ENCODE measurements at regions not wholly inside any gene's neighbourhood (a gene's known extent, or its start where the extent isn't known, plus 50 kb on each side); places are given as distances from the start of the nearest gene placed in this dataset.

DNA sequence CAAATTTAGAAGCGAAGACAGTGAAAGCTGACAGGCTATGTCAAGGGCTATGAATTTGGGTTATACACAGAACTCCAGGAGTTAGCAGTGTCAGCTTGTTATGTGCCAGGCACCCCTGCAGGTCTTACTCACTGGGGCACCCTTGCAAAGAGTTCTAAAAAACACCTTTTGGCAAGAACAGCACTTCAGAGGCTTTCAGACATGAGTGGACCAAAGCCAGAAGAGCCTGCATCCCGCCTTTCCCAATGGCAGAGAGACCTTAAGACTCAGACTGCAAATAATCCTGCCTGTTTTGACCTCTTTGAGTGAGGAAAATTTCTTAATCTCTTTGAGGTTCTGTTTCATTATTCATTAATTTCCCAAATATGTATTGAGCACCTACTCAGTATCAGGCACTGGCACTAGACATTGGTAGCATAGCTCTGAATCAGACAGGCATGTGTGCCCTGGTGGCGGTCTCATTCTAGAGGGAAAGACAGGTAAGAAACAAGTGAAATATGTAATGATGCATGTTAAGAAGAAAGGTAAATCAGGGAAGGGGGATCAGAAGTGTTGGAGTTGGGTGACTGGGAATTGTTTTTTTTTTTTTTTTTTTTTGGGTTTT lies 280.0 kb downstream of the KBTBD8 start:
- intact Hi-C loops (cut with DNase I): loop anchor here (2.0 kb wide), 1 partner anchor 59 kb away; no protein-coding TSS in a partner anchor
- DNase-seq: no peak

DNA sequence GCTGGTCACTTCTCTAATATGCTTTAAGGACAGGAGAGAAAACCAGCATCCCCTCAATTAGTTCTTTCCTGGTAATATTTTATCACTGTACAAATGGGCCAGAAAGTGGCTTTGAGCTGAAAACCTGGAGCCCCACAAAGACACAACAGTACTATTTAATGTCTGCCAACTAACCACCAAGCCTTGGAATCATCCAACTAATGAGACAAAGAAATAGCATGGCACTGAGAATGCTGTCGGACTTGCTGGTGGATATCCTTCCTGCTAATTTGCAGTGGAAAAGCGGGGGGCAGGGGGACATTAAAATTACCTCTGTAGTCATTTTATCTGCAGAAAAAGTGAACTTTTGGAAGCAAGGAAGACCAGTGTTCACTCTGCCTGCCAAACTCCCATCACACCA lies 288.5 kb downstream of the KBTBD8 start:
- intact Hi-C loops (cut with DNase I): no loop called here

DNA sequence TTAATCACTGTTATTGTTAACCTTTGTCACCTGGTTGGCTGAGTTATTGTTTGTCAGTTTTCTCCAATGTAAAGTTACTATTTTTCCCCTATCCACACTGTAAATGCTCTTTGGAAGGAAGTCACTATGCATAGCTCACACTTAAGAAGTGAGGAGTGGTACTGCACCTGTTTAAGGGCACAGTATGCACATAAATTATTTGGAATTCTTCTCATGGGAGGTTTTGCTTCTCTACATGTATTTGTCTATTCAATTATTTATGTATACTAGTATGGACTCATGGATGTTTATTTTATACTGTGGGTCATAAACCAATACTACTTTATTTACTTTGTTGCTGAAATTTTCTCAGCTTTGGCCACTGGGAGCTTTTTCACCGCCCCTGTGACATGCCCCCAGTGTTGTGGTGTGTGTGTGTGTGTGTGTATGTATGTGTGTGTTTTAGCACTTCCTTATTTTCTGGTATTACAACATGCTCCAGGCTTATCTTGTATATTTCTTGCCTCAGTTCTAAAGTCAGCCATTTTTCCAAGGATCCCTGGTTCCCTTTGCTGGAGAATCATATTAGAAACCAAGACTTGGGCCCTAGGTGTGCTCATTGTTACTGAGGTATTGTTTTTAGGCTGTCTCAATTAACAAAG lies 290.5 kb downstream of the KBTBD8 start:
- no peak for DNase-seq

More for the DNA sequence above, 288.5 kb downstream of the KBTBD8 start:
- DNase-seq: no peak

DNA sequence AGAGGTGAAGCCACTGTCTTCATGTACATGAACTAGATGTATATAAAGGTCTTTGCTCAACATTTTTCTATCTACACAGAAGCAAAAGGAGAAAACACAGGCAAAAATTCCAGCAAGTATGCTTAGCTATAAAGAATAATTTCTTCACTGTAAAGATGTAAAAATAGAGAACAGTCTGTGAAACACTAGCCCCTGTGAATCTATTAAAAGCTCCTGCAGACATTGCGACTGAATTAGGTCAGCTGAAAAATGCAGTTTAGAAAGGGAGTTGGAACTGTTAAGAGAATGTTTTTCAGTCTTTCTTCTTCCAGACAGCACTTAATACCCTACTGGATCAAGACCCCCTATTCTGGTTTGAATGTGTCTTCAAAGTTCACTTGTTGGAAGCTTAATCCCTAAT lies 291.5 kb downstream of the KBTBD8 start:
- intact Hi-C loops (cut with DNase I): no loop called here
- no peak for DNase-seq

More for the DNA sequence above, 290.5 kb downstream of the KBTBD8 start:
- intact Hi-C loops (cut with DNase I): no loop called here

DNA sequence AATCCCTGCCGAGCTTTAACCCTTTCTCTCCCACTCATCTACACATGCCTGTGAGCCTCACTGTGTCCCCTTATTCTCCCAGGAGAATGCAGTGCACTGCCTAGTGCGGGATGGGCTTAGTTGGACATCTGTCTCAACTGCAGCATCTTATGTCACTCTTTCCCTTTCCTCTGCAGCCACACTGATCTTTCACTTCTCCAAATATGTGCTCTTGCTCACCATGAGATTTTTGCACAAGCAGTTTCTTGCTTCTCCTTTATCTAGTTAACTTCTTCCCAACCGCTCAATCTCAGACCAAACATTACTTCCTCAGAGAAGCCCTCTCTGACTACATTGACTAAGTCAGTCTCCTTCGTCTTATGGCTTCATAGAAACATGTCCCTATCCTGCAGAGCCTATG lies 292.3 kb downstream of the KBTBD8 start:
- no peak for DNase-seq

DNA sequence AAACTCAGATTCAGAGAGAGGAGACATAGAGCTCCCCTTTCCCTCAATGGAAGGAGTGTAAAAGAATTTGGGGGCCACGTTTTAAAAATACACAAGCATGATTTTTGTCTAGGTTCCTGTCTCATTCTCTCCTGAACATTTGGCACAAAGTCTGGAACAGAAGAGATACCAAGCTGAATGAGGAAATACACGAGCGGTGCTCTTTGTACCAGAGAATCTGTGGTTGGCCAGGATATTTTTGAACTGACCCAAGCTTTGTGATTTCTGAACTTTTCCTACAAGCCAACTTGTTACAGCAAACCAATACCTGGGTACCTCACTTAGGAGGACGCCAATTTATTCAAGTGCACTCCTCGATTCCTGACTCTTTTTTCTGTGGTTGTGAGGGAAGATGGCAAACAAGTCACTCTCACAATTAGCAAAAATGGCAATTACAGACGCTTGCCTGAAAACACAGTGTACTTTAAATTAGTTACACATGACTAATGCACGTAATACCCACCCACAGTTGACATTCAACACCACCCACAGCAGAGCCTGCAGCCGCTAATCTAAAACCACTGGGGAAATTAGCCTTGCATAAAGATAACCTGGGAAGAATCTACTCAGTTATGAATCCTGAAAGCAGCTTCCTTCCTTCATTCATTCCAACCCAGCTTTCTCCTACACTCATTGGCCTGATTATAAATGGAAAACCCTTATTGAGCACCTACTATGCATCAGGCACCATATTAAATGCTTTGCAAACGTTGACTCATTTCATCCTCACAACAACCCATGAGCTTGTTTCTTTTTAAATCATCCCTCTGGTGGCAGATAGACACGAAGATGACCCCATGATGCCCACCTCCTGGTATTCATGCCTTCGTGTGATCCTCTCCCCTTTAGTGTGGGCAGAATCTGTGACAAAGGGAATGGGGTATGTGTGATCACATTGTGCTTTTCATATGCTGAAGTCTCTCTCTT lies 293.5 kb downstream of the KBTBD8 start:
- DNase-seq: no peak
- intact Hi-C loops (cut with DNase I): no loop called here

More for the DNA sequence above, 292.3 kb downstream of the KBTBD8 start:
- intact Hi-C loops (cut with DNase I): no loop called here

DNA sequence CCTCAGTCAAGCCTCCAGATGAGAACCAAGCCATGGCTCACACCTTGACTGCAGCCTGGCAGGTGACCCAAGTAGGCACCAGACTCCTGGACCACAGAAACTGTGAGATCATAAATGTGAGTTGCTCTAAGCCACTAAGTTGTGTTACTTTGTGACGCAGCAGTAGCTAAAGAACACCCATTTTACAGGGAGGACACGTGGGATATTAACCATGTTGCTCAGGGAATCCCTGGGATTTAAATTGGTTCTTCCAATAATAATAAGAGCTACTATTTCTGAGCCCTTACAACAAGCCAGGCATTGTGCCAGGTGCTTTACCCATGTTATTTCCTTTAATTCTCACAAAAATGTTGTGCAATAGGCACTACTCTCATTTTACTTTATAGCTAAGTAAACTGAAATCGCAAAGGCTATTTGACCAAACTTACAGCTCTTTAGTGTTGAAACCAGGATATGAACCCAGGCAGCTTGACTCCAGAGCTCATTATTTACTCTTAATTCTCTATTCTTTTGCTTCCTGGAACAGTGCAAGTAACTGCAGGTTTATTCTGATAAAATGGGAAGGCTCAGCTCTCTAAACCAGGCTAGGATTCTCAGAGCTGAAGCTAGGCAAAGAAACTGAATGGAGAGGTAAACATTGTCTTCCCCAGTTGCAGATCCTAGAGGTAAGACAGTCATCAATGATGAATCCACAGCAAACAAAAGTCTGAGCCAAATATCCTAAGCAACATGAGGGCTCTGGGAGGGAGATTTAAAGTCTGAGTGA lies 294.4 kb downstream of the KBTBD8 start:
- intact Hi-C loops (cut with DNase I): no loop called here
- DNase-seq: no peak

DNA sequence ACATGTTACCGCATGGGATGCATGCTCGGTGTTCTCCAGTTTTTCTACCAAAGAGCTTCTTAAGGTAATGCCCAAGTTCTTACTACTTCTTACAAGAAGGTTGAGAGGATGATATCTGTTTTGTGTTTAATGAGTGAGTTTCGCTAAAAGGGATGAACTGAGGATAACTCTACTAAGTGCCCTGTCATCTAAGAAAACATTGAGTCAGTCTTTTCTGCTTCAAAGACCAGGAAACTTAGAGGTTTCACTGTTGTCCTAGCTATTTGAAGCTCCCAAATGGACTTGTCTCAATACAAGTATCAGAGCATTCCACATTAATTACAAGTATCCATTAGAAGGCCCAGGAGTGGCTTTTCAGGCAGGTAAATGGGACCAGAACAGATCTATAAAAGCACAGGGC lies 296.2 kb downstream of the KBTBD8 start:
- no peak for DNase-seq
- intact Hi-C loops (cut with DNase I): no loop called here

DNA sequence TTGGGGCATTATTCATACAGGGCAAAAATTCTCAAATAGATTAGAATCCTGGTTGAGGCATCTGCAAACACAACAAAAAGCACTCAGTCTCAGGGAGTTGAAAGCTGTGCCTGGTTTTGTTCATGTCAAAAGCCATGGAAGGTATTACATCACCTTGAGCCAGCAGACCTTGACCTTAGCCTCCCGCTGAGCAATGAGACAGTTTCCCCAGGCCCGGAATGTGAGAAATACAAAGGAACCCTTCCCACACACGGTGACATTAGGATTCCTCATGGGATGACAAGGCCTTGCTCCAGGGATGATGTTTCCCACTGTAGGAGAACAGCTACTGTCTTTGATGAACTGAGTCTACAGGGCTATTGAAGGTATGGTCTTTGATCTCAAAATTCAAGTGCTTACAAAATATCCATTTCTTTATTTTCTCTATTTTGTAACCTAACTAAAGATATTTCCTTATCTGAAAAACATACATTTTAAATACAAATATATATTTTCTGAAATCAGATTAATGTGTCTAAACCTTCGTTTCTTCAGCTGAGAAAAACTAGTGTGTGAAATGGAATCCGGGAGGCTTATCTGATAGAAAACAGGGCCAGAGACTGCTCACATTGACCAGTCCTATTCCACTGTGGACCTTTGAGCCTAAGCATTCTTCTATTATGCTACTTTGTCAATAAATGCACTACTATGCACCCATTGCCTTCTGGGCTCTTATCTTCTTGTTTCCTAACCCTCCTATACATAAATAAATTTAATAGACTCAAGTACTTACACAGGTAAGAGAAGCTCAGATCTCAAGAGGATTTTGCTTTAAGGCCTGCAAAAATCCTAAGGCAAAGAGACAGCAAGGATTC lies 298.2 kb downstream of the KBTBD8 start:
- intact Hi-C loops (cut with DNase I): no loop called here
- no peak for DNase-seq

DNA sequence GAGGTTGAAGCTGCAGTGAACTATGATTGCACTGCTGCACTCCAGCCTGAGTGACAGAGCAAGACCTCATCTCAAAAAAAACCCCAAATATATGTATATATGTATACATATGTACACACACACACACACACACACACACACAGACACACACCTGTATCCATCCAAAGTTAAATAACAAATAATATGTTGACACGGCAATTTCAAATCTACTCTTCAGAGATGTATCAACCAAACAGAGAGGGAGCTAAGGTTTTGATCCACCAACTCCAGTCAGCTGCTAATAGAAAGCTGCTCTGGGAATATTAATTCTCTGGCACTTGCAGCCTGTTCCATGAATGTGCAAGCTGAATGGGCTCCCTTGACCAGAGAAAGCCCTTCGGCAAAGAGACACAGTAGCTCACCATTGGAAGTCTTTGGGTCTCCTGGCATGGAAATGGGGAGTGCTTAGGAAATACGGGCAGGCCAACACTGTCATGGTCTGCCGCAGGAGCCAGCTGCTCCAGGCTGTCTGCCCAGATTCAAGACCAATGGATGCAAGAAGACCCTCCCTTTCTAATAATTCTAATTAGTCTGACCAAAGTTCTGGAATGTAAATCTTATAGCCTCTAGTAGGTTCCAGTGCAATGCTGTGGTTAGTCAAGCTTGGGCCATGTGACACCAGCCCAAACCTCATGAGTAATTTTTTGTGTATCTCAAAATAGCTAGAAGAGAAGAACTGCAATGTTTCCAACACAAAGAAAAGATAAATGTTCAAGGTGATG lies 299.8 kb downstream of the KBTBD8 start:
- intact Hi-C loops (cut with DNase I): no loop called here
- DNase-seq: no peak

DNA sequence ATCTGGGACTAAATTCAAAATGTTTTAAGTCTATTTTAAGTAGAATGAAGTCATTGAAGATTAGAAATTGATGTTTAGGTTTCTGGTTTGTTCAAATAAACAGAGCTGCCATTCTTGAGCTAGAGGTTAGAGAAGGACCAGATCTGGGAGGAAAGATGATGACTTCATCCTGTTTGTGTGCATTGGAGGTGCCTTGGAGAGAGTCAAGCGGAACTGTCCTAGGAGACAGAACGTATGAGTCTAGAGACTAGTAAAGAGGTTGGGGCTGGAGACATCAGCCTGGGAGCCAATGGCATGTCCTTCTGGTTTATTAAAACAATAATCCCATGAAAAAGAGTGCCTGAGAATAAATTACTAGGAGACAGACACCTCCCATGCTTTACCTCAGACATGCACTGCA lies 303.4 kb downstream of the KBTBD8 start:
- intact Hi-C loops (cut with DNase I): no loop called here
- no peak for DNase-seq

DNA sequence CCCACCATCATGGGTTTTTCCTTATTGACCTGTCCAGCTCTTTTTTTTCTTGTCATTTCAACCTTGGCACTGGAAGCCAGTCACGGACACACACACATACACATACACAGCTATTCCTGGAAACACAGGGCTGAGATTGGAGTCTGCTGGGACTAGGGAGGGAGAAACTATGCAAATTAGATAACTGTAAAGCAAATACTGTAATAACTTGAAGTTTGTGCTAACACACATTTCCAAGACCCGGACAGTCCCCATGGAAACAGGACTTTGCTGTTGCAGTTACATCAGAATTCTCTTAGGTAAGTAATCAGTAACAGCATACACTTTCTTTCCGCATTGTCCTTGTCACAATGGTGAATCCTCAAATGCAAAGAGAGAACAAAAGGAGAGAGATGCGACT lies 304.4 kb downstream of the KBTBD8 start:
- intact Hi-C loops (cut with DNase I): no loop called here
- no peak for DNase-seq

DNA sequence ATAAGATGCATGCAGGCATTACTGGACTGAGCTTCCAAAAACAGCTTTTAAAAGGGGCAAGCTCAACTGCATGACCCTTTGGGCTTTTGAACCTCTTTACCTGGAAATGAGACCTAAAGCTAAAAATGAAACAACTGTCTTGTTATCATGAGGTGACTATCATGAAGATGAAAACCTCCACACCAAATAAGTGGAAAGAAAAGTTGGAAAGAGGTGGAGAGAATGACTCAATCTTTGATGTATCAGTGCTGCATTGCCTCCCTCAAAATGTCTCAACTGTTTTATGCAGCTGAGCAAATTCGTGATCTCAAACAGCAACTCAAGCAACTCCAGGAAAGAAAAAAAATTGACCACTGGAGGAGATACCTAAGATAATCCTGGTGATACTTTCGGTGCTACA lies 307.1 kb downstream of the KBTBD8 start:
- DNase-seq: no peak
- intact Hi-C loops (cut with DNase I): no loop called here

DNA sequence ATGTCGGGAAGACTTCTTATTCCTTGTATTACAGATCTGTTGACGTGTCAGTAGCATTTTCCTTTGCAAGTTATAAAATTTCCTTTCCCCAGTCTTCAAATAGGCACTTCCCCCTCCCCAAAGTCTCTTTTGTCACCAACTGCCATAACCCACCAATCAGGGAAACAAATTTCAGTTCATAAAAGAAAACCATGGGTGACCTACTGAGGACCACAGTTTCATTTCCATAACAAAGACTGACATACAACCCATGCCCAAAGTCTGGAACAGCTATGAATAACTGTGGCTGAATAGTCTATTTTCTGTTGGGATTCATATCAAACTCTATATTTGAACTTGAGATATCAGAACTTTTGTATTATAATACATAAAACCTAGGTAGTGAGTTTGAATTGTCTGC lies 307.8 kb downstream of the KBTBD8 start:
- intact Hi-C loops (cut with DNase I): no loop called here

DNA sequence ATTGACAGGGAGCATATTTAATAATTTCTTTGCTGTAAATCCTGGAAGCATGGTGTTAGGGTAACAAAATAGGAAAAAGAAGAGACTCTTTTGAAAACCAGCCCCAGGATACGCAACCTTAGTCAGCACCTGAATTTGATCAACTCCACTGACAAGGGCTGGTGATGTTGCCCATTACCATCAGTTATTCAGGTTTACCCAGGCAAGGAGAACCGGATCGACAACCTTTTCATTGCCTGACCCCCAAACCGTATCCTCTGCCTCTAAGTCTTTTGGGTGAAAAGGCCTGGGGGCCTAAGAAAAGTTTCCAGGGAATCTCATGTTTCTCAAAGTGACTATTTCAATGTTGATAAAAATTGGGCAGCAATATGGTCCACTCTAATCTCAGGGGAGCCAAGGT lies 313.3 kb downstream of the KBTBD8 start:
- intact Hi-C loops (cut with DNase I): no loop called here
- no peak for DNase-seq

More for the DNA sequence above, 307.8 kb downstream of the KBTBD8 start:
- no peak for DNase-seq

DNA sequence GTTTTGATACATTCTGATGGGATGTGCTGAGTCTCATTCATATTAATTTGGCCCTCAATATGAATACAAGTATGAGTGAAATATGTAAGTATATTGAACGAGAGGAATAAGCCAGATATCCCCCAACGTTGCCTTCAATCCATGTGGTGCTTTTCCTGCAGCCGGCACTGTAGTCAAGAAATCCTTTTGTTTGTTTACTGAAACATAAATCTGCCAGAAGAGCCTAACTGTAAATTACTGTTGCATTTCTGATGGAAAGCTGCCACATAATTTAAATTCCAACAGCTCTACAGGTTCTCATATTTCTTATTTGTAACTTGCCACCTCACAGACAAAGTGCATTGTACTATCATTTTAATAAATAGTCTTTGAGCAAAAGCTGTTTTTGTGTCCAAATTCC lies 314.0 kb downstream of the KBTBD8 start:
- DNase-seq: no peak
- intact Hi-C loops (cut with DNase I): no loop called here

DNA sequence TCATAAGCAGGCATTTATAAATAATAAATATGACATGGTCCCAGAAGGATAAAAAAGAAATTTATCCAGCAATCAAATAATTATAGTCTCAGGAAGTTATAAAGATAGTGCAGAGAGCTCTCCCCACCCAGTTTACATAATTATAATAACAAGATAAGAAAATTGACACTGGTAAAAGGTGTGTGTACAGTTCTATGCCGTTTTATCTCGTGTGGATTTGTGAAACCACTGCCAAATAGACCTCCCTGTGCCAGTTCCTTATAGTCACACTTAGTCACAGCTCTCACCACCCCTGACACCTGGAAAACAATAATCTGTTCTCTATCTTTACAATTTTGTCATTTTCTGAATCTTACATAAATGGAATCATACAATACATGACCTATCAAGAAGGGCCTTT lies 320.1 kb downstream of the KBTBD8 start:
- no peak for DNase-seq
- intact Hi-C loops (cut with DNase I): no loop called here

DNA sequence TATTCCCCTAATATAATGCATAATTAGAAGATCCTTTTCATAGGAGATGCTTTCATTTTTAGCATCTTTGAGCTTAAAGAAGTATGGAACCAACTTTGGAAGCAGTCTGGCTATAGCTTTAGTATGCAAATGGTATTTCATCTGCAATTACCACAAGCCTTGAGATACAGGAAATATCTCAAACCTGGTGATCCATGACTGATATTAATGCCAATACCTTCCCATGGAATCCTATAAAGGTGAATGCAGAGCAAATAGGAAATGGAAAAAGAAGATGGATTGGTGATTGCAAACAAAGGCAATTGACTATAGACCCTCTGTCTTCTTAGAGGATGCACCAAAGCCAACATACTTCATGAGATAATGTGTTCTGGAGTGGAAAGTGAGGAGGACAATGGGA lies 326.4 kb downstream of the KBTBD8 start:
- DNase-seq: no peak
- intact Hi-C loops (cut with DNase I): no loop called here

All from posterior cingulate gyrus (tissue), 11 donors.